ENCODE measurements at regions not wholly inside any gene's neighbourhood (a gene's known extent, or its start where the extent isn't known, plus 50 kb on each side); places are given as distances from the start of the nearest gene placed in this dataset.

DNA sequence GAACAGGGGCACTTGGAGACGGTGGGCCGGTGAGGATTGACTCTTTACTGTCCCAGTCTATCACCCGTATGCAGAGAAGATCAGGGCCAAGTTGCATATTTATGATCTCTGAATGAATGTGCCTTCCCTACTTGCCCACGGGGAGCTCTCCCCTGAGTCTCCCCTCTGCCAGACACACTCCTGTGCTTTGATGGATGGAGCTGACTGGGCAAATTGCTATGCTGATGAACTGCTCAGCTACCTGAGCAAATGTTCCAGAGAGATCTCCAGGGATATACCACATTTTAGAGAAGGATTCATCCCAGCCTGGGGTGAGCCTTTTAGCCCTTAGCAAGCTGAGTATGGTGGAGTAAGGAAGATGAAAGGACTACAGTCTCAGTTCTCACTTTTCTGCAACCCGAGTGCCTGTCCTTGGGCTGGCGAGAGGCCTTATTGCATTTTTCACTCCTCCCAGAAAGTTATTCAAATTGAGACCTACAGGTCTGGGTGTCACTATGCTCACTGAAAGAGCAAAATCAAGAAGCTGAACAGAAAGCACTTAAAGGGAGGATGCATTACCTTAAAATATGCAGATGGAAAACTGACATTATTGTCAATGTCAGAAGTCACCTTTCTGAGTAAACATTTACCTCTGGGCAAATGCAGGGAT lies 526.7 kb upstream of the WWC1 start:
- no peak for FAIRE-seq
- 10% methylated on average over 6 of the region's 6 CpGs for WGBS (ENCODE audit: low lambda C conversion rate)
- CTCF ChIA-PET (ENCODE audit: low intra/inter-chr PET ratio, low total read pairs), result no interaction called here
- Histone ChIP-seq H3K4me1 (ENCODE audit: insufficient read depth, low read length) (no peaks in the 10 kb centered on the region), H3K27ac (ENCODE audit: extremely low read length, insufficient read depth, low read length) (no peak overlapping the region), H3K27me3 (ENCODE audit: control insufficient read depth in 1 of 2, insufficient read depth in 2 of 2, low read length in 2 of 2) (0 out of 5 replicates have a peak, but pooled peaks cover 0 to 5% of the 10 kb centered on the region in 2 experiments), H3K9me3 (ENCODE audit: low read length) (no peaks in the 10 kb centered on the region), H3K4me2 (ENCODE audit: low read depth, low read length) (no peak overlapping the region), H4K20me1 (ENCODE audit: insufficient read depth, low read length) (no peaks in the 10 kb centered on the region), H3K9ac (ENCODE audit: insufficient read depth, low read depth, low read length) (no peak overlapping the region), H2AFZ (ENCODE audit: low read length) (no peak overlapping the region), H3K4me3 (replicated peaks in 1 of 3; ENCODE audit: insufficient read depth in 1 of 3, low read depth in 2 of 3, low read length in 3 of 3) (no peak overlapping the region), H3K36me3 (replicated peaks in 1 of 2; ENCODE audit: control insufficient read depth in 1 of 2, insufficient read depth in 2 of 2, low read length in 2 of 2) (no peaks in the 10 kb centered on the region), H3K79me2 (ENCODE audit: insufficient read depth, low read length) (no peaks in the 10 kb centered on the region)
- no TSS peak for BruUV-seq (replicated peaks)
- no peak for DNase-seq (ENCODE audit: low spot score)
- TF ChIP-seq ZNF333 (CRISPR knock-in tag; IDR thresholded peaks at IDR 0.05; ENCODE audit: borderline replicate concordance), result no peak
- no peak for TF ChIP-seq JDP2 (CRISPR knock-in tag; IDR thresholded peaks at IDR 0.05; ENCODE audit: borderline replicate concordance)
- TF ChIP-seq LRRFIP1 (CRISPR knock-in tag; conservative IDR thresholded peaks at IDR 0.05), result no peak
- no peak for TF ChIP-seq SYNCRIP (IDR thresholded peaks at IDR 0.05; ENCODE audit: insufficient read depth, low read depth, low read length)
- no peak for TF ChIP-seq ZNF547 (CRISPR knock-in tag; IDR thresholded peaks at IDR 0.05)
- no peak for TF ChIP-seq SMARCC2 (IDR thresholded peaks at IDR 0.05)
- no peak for TF ChIP-seq AKAP8 (CRISPR knock-in tag; IDR thresholded peaks at IDR 0.05)
- no peak for TF ChIP-seq HMG20A (CRISPR knock-in tag; IDR thresholded peaks at IDR 0.05; ENCODE audit: borderline replicate concordance)
- POLR2A ChIA-PET, result no interaction called here
- intact Hi-C loops (cut with micrococcal nuclease; ENCODE audit: unreplicated experiment), result no loop called here
- in situ Hi-C loops (cut with HindIII; ENCODE audit: extremely low pct_ligation_motif_present, low pct_unique_long_range_greater_than_20kb), result no loop called here
- ATAC-seq, result no peak
